Stimulated activated CD8-positive, alpha-beta memory T cell treated with anti-CD3 and anti-CD28 coated beads, Interleukin-4, amount 100 ng/mL, for 48 hours (primary cell): ENCODE measurements at regions not wholly inside any gene's neighbourhood (a gene's known extent, or its start where the extent isn't known, plus 50 kb on each side); places are given as distances from the start of the nearest gene placed in this dataset.
"Not testable (repeated sequence)": the region's sequence is repeated elsewhere in the genome, so short reads cannot be mapped to it uniquely, and the experiment has no call there.

ENCODE experiments used
- DNase-seq: peaks from one replicate; pipeline ENCODE4 v3.0.0-alpha.2; 2020

DNA sequence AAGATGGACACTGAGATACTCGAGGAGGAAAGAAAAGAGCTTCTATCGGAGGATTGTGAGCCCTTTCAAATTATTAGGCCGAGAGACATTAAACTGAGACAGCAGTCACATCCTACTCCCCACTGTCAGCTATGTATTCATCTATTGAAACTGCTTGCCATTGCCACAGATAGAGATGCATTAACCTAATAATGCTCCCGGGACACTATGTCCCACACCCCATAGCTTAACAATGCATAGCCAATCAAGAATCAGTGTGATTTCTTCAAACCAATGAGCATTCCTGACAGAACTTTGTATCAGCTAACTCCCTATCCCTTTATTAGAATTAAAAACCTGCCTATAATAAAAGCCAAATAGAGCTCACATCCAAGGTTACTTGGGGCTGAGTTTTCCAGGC lies 118.1 kb upstream of the NEIL3 start:
- DNase-seq = no peak

DNA sequence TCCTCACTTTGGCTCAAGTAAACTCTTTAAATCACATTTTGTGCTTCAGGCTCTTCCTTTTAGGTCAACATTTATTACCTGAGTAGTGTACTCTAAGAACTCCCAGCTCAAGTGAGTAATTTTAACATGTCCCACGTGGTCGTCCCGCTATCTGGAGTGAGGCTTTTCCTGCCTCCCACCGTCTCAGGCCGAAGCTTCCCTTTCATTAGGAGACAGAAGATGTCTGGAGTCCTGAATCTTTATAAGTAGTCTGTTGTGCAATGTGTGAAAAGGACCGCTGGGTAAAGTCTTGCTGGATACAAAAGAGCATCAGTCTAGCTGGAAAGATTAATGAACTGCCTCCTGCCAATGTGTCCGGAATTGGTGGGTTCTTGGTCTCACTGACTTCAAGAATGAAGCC lies 117.7 kb upstream of the NEIL3 start:
- no peak for DNase-seq

GRCh38 chr4:177193024-177193715 lies 116.5 kb upstream of the NEIL3 start:
- DNase-seq = not testable (repeated sequence)

DNA sequence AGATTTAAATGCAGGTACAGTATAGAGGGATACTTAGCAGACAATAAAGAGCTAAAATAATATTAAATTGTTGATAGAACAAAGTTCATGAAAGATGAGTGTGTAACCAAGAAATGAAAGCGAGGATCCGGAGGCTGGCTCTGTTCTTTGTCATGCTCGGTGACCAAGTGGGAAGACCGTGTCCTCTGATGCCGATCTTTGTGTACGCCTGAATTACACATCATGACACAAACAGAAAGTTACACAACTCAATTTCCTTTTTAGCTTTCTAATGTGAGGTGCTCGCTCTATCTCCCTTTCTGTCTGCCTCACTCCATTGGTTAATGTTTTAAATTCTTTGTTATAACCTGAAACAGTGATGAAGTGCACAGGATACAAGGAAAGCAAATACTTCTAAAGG lies 114.8 kb upstream of the NEIL3 start:
- DNase-seq = no peak

GRCh38 chr4:177196615-177197014 lies 113.1 kb upstream of the NEIL3 start:
- no peak for DNase-seq

- DNase-seq = no peak
Measured at GRCh38 chr4:177201614-177202013, 108.1 kb upstream of the NEIL3 start.

GRCh38 chr4:177204126-177204525 lies 105.5 kb upstream of the NEIL3 start:
- DNase-seq = no peak

DNA sequence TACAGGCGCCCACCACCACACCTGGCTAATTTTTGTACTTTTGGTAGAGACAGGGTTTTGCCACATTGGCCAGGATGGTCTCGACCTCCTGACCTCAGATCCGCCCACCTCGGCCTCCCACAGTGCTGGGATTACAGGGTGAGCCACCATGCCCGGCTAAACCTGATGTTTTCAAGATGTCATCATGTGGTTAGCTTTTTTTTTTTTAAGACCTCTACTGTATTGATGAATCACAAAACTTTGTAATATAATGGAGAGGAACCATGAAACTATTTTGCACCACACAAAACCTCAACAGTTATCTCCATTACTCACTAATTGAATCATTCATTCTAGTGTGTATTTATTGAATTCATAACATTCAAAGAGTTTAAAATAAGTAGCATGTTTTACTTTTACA lies 94.7 kb upstream of the NEIL3 start:
- DNase-seq = peak; percentile 61

GRCh38 chr4:177220376-177220775 lies 89.3 kb upstream of the NEIL3 start:
- no peak for DNase-seq

DNA sequence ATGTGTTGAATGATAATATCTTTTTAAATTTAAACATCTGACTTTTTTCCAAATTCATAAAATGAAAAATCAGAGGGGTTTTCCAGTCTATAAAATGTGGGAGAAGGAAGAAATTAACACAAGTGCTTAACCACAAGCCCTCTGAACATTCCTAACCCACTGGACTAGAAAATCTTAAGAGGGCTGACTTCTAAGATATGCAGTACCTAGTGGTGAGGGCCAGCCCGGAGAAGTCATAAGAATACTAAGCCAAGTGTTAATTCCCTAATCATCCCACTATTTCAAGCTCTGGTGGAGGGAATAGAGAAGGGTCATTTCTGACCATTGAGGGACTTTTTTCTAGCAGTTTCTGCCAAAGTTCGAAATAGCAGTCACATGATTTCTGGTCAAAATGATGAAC lies 86.9 kb upstream of the NEIL3 start:
- DNase-seq = no peak

GRCh38 chr4:177225605-177226004 lies 84.1 kb upstream of the NEIL3 start:
- no peak for DNase-seq

DNA sequence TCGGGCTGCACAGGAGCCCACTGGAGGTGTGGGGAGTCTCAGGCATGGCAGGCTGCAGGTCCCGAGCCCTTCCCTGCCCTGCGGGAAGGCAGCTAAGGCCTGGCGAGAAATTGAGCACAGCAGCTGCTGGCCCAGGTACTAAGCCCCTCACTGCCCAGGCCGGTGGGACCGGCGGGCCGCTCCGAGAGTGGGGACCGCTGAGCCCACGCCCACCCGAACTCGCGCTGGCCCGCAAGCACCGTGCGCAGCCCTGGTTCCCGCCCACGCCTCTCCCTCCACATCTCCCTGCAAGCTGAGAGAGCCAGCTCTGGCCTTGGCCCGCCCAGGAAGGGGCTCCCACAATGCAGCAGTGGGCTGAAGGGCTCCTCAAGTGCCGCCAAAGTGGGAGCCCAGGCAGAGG lies 82.0 kb upstream of the NEIL3 start:
- no peak for DNase-seq

GRCh38 chr4:177228599-177228998 lies 81.1 kb upstream of the NEIL3 start:
- DNase-seq = no peak

DNA sequence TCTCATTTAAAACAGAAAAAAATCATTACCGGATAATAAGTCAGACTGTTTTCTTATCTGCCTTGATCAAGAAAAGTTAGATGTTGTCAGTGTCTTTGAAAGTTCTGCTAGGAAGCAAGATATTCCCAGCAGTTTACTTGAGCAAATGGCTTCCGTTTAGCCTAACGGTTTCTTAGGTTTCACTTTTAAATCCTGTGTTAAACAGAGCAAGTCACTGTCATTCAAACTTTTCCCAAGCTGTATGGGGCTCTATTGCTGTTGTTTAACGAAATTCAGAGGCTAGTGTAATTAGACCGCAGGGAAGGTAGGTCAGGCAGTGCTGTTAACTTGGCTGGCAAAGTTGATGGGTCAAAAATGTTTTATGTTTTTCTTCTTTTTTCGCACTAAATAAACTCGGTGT lies 80.3 kb upstream of the NEIL3 start:
- no peak for DNase-seq

DNA sequence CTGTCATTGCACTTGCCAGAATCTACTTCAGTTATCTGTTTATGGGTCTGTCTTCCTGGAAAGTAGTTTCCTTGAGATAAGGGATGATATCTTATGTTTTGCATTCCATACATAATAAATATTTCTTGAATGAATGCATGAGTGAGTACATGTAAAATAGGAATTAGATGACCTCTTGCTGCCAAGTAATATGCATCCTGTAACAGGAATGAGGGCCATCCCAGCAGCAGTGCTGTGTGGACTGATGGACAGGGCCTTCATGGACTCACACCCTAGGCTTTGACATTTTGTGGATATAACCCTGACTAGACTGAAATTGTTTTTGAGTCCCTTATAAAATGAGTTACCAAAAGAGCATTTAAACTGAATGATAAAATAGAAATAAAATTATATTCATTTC lies 77.2 kb upstream of the NEIL3 start:
- DNase-seq = no peak

GRCh38 chr4:177235026-177235425 lies 74.6 kb upstream of the NEIL3 start:
- DNase-seq = no peak

DNA sequence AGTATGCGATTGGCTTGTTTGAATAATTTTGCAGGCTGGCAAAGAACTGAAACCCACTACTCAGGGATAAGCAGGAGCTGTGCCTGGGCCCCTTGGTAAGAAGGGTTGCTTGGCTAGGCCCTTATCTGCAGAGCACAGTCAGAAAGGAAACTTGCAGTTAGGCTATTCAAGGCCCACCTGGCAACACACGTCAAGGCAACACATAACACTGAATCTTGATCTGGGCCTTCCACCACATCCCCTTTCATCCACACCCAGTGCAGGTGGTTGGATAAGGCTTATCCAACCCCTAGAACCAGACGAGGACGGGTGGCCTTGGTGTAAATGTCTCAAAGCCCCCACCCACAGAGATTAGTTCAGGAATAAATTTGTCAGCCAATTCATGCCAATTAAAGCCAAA lies 72.8 kb upstream of the NEIL3 start:
- no peak for DNase-seq

DNA sequence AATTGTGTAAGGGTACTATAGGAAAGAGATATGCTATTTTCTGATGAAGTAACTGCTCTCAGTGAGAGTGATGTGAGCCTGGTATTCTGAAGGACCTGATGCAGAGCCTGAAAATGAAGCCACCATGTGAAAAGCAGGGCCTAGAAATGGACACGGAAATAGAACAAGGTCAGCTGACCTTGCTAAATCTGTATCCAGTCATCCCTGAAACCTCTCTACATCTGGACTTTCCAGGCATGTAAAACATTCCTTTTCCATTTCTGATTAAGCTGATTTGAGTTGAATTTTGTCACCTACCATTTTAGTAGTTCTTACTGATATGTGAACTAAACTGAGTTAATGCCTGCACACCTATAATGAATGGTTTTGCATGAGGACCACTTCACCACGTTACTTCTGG lies 72.4 kb upstream of the NEIL3 start:
- DNase-seq = no peak

DNA sequence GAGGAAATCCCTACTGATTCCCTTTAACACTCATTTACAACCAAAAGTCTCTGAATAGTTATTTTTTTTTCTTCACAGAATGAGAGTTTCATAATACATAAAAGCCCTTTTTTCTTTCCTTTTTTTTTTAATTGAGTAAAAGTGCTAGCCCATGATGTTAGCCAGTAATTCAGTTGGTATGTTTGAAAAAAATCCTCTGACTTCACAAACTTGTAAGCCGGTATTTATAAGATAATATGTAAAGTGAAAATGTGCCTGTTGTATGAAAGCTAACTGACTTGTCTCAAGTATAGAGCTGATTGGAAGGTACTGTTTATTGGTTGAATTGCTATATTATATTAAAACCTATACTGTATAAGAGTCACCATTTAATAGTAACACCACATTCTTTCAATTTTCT lies 70.2 kb upstream of the NEIL3 start:
- no peak for DNase-seq

- no peak for DNase-seq
Measured at GRCh38 chr4:177239878-177240277, 69.8 kb upstream of the NEIL3 start.

DNA sequence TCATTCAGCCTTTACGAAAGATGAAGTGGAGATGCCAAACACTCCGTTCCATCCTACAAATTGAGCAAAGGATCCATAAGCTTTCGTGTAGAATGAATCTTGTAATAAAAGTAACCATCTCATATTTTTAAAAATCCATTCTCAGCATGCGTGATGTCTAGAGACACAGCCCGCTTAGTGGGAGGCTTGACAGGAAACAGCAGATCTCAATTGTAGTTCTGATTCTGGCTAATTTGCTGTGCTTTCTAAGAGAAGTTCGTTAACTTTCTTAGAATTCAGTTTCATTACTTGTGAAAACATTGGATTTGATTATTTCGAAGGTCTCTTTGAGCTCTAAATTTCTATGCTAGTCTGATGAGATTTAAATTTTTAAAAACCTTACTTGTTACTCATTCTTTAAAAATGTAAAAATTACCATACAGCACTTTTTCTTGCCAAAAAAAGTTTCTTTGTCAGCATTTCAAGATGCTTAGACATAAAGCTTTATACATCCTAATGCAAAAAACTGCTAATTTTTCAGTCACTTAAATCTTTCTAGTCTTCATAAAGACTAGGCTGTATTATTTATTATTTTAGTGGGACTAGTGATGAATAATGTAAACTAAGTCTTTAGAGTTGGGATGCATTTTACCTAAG lies 66.9 kb upstream of the NEIL3 start:
- no peak for DNase-seq

DNA sequence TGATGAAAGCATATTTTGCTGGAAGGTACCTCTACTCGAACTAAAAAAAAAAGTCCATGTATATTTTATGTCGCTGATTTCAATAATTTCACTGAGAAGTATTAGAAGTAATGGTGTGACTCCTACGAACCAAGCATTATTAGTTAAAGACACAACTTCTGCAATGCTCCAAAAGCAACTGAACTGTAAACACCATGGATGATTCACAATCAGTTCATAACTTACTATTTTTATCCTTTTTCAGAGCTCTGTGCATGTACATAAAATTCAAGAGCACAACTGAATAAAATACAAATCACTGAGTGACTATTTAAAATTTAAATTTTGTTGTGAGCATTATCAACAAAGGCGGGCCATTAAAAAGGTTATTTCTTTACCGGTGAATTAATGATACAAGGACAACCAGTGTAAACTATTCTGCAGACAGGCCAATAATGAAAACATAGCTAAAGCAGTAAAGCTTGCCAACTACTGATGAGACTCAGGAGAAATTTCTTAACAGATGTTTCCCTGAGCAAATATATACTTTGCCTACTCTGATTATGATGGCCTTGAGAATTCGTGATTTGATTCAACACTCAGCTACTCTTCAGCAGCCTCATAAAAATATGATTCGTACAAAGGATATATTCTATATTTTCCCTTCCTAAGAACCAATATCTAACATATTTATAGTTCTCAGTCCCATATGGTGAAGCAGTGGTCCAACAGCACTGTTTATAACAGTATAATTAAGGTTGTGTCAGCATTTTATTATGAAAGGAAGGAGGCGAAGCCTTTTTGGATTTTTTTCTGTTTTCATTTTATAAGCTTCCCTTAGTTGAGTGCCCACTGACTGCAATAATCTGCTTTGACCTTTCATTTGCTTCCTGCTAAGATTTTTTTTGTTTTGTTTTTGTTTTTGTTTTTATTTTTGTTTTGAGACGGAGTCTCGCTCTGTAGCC lies 62.8 kb upstream of the NEIL3 start:
- DNase-seq = no peak

DNA sequence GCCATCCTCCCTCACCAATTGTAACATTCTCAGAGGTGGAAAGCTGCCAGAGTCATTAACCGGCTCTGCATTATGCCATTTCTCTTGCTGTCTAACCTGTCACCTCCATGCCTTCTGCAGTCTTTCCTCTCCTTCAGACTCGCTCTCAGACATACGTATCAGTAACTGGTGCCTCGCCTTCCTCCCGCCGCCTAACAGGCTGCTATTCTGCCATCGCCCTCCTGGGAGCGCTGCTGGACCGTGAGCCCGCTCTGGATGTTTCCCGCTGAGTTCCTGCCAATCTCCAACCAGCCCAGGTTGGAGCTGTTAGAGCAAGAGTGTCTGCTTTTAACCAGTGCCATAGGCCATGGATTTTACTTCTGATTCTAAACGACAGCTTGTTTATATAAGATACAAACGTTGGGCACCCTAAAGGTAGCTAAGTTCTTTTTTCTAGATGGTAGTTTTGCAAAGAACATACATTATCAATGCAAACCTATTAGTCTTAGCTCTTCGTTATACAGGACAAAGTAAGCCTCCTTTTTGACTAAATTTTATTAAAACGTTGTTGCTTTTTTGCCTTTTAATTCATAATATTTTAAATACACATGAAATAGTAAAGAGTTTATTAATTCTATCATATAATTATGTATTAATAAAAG lies 59.5 kb upstream of the NEIL3 start:
- DNase-seq = peak; percentile 82
